ENCODE measurements at regions not wholly inside any gene's neighbourhood (a gene's known extent, or its start where the extent isn't known, plus 50 kb on each side); places are given as distances from the start of the nearest gene placed in this dataset.
A peak's percentile ranks its signal among the peaks of the same experiment; 100 is the strongest.

DNA sequence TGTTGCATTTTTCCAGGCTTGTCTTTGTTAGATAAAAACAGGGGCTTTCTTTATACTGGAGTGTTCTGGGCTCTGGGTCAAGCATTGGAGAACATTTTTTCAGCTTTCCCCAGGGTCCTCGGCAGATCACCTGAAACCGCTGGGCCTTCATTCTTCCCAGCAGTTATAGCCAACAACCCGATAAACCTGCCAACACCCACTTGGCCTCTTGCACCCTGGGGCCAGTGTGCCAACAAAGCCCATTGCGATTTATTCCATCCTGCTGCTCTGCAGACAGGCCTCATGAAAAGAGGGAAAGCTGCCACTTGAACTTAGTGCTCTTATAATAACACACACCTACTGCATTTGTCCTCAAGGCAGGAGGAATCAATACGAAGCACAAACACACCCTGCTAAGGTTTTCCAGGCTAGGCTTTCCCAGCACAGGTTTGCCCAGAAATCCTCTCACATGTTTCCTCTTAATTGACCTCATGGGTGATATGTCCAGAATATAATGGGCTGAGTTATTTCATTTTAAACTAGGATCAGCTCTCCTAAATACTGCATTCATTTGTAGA, 669.3 kb downstream of the LIG4 start:
- DNase-seq = peak; percentile 13

DNA sequence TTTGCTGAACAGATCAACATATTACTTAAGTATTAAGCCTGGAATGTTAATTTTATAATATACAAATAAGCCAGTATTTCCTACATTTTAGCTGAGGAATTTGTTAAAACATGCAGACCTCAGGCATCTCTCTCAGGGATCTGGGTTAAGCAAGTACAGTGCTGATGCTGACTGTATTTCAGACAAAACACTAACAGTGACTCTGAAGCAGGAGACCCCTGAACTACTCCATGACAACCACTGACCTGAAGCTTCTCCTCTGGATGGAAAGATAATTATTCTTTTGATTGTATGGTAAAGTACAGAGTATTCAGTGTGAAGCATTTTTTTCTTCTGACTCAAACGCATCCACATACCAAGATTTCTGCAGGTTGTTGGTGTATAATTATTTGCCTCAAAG, 680.8 kb downstream of the LIG4 start:
- DNase-seq = no peak

- DNase-seq = no peak
Measured at GRCh38 chr13:107531816-107532215, 683.5 kb downstream of the LIG4 start.

DNA sequence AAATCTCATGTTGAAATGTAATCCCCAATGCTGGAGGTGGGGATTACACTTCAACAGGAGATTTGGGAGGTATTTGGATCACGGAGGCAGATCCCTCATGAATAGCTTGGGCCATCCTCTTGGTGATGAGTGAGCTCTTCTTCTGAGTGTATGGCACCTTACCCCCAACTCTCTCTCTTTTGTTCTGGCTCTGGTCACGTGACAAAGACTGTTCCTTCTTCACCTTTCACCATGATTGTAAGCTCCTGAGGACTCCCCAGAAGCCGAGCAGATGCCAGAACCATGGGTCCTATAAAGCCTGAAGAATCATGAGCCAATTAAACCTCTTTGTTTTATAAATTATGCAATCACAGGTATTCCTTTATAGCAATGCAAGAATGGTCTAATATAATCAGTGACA, 684.2 kb downstream of the LIG4 start:
- DNase-seq = no peak

GRCh38 chr13:107529035-107529434, 686.3 kb downstream of the LIG4 start:
- no peak for DNase-seq

DNA sequence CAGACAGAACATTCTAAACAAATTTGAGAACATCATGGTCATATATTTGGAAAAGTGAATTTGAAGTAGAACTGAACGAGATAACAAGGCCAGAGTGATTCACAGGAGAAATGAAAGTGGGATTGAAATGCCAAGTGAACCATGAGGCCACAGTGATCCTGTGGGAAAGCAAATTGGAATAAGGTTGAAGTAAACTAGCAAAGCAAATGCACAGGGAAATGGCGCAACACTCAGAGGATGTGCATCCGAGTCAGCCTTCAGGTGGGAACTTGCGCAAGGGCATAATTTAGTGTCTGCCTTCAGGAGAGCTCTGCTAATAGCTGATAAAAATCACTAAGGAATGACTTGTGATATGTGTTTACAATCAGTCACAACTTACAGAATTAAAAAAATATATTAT, 696.6 kb downstream of the LIG4 start:
- no peak for DNase-seq

GRCh38 chr13:107518292-107518691, 697.0 kb downstream of the LIG4 start:
- DNase-seq = no peak

- DNase-seq = no peak
Measured at GRCh38 chr13:107516517-107516916, 698.8 kb downstream of the LIG4 start.

DNA sequence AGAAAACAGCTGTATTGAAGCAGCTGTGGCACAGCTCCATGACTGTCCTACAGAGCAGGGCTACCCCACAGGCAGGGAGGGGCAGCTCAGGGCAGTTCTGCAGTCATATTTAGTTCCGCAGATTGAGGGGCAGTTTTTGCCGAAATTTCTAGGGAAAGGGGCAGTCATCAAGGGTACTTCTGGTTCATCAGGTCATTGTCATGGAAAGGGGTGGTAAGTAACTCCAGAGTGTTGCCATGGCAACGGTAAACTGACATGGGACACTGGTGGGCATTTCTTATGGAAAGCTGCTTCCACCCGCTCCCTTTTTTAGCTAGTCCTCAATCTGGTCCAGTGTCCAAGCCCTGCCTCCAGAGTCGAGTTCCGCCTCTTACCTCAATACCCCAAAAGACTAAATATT, 702.8 kb downstream of the LIG4 start:
- no peak for DNase-seq

DNA sequence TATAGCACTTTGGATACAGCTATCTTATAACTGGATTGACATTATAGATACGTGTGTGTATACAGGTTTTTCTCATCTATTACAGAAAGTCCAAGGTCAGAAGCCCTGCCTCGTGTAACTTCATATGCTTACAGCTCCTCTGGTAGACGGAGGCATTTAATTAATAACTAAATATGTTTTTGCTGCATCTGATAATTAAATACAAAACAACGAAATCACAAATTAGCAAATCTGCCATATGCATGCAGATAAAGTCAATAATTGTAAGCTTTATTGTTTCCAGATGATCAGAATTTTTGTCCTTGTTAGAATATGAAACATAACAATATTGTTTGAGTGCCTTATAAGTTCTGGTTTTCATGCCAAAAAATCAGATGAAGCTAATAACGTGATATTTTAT, 717.7 kb downstream of the LIG4 start:
- no peak for DNase-seq

DNA sequence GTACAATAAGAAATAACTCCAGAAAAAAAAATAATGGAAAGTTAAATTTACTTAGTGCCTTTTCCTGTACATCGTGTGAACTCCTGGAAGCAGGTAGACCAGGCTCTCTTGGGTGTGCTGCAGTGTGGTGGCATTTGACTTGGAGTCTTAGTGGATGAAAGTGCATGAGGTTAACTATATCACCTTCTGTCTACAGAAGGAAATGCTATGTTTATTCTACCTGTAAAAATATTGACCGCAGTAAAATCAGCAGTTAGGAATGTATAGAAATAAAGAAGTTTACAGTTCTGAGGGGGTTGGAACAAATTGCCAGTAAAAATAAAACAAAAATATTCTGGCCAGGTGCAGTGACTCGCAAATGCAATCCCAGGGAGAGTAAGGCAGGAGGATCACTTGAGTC, 722.1 kb downstream of the LIG4 start:
- no peak for DNase-seq

DNA sequence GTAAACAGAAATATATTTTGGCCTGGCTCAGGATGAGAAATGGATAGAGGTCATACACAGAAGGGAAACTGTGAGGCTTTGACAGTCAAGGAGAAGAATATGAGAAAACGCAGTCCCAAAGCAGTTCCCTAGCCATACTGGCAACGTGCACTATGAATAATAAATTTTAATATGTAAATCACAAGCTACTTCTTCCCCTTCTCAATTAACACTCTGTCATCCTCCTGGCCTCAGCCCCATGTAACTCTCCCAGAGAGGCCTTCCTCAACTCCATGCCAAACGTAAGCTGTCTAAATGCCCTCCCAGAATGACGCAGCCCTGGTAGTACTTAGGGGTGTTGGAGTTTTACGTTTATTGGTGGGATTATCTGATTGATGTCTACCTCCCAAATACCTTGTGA, 732.6 kb downstream of the LIG4 start:
- DNase-seq = no peak

DNA sequence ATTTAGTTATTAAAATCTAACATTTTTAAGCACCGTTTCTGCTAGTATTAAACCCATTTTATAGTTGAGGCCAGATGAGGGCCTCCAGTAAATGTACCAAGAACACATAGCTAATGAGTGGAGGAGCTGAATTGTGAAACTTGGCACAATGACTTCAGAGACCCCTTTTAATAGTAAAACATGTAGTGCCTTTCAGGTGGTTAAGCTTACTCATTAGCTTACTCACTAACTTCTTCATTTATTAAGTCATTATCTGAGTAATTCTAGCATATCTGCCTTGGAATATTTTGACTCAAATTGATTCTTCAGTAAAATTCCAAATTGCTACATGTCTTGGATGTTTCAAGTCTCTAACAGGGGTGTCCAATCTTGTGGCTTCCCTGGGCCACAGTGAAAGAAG, 735.2 kb downstream of the LIG4 start:
- no peak for DNase-seq

DNA sequence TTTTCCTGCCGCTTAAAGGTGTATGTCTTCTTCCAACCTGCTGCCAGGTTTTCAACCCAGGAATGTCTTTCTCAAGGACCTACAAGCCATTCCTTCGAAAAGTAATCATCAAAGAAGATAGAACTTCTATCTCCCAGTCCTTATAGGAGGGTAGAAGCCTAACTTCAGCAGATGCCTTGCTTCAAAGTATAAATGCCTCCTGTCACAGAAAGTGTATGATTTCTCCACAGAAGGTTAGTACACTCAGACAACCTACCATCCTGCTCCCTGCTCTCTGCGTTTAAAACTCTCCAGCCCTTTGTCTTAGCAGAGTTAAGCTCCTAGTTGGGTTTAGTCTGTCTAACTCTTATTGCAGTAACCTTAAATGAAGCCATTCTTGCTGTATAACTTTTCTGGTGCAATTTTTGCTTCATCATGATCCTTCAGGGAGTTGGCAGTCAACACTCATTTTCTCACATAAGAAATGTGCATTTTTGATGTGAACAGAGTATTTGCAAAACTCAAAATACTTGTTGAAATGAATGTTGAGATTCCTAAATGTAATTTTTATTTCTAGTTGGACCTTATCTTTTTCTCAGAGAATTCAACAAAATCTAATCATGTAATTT, 737.5 kb downstream of the LIG4 start:
- no peak for DNase-seq

DNA sequence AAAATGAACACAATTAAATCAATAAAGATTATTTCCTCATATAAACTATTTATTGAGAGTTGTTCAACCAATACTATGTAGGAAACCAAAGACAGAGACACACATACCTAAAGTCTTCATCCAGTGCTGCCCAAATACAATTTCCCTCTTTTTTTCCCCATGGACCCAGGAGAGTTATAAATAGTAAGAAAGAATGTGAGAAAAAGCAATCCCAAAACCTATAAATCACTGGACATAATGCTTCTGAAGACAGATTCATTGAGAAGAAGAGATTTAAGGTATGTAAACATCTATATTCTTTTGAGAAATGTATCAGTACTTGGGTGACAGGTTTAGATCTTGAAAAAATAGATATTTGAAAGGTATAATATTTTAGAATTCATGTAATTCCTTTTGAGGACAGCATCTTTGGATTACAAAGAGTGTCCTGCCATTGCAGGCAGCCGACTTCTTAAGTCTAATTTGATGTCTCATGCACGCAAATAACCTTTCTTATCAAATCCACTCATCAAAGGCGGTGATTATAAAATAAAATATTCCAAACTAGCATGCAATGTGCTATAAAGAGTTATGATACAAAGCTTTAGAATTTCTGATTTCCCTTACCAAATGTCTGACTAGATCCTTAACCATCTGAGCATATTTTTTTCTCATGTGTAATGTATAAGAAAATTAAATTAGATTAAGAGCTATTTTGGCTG, 739.4 kb downstream of the LIG4 start:
- no peak for DNase-seq

GRCh38 chr13:107473253-107473652, 742.1 kb downstream of the LIG4 start:
- DNase-seq = no peak

GRCh38 chr13:107466326-107467099, 748.8 kb downstream of the LIG4 start:
- no peak for DNase-seq

DNA sequence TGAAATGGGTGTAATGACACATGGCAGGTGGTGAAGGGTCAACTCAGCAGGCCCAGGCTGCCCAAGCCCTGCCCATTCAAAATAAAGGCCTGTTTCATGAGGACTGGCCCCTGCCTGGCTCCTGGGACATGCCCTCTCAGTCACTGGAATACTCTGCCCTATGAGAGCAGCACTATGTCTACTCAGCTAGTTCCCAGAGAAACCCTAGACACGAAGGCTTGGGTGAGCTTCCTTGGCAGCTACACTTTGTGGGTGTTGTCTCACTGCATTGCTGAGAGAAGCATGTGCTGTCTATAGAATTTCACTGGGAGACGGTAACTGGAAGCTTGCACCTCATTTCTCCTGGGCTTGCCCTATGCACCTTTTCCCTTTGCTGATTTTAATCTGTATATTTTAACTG, 752.8 kb downstream of the LIG4 start:
- DNase-seq = no peak

DNA sequence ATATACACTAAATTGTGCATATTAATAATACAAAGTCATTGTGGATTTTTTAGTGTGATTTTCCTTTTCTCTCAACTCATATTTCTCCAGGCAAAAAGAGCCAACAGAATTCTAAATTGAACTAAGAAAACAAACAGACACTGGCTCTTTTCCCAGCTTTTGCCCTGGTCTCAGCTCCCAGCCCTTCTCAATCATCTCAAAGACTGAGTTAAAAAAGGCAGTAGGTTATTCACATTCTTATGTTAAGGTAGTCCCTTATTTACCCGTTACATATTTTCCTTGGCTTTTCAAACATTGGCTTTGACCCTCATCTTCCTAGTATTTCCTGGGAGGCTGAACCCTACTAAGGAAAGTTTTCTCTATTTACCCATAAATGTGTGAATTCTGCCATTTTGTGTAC, 753.6 kb downstream of the LIG4 start:
- DNase-seq = no peak

- DNase-seq = no peak
Measured at GRCh38 chr13:107459430-107459829, 755.9 kb downstream of the LIG4 start.

GRCh38 chr13:107458269-107458668, 757.1 kb downstream of the LIG4 start:
- DNase-seq = no peak

GRCh38 chr13:107457686-107458085, 757.6 kb downstream of the LIG4 start:
- no peak for DNase-seq

- no peak for DNase-seq
Measured at GRCh38 chr13:107456431-107456830, 758.9 kb downstream of the LIG4 start.

GRCh38 chr13:107452833-107453232, 762.5 kb downstream of the LIG4 start:
- no peak for DNase-seq

All from NCI-H2107 (cell line).